Right atrium auricular region (tissue), 2 donors: ENCODE measurements at regions not wholly inside any gene's neighbourhood (a gene's known extent, or its start where the extent isn't known, plus 50 kb on each side); places are given as distances from the start of the nearest gene placed in this dataset.

Source experiments
- DNase-seq: peaks from one replicate; pipeline ENCODE4 v3.0.0-alpha.2; 2019; ENCODE audit warnings: low spot score
- H3K27ac ChIP-seq, 2 donors: fragments of 200-600 bp; sonication (generic); 1 replicate in 1 of 2; 2 replicates in 1 of 2; pipeline ENCODE4 v1.5.1; 2016 to 2019
- H3K27me3 ChIP-seq, 2 donors: fragments of 200-600 bp; sonication (generic); one replicate each; pipeline versions ENCODE4 v1.5.1 to v1.6.0; 2017 to 2019
- H3K36me3 ChIP-seq: fragments of 200-600 bp; sonication (generic); one replicate; pipeline ENCODE4 v1.5.1; 2016
- H3K4me1 ChIP-seq, 2 donors: fragments of 200-600 bp; sonication (generic); one replicate each; pipeline versions ENCODE4 v1.5.1 to v1.6.0; 2017 to 2019
- H3K4me3 ChIP-seq, 2 donors: fragments of 200-600 bp; sonication (generic); 1 replicate in 1 of 2; 2 replicates in 1 of 2; pipeline ENCODE4 v1.5.1; 2017 to 2019; ENCODE audit warnings: mild to moderate bottlenecking in 1 of 2, moderate library complexity in 1 of 2
- H3K9me3 ChIP-seq, 2 donors: fragments of 200-600 bp; sonication (generic); one replicate each; pipeline ENCODE4 v1.5.1; 2019
- CTCF ChIP-seq, 2 donors: fragments of 200-600 bp; sonication (generic); IDR thresholded peaks; one replicate each; pipeline ENCODE4 v1.5.1; 2019; ENCODE audit warnings: antibody characterized with exemption in 2 of 2

GRCh38 chr10:28481968-28482367, 51.0 kb upstream of the WAC start:
- no peaks in the 10 kb centered on the region for H3K27me3 ChIP-seq
- no peak for TF ChIP-seq CTCF (IDR thresholded peaks at IDR 0.05)

More at GRCh38 chr10:28481968-28482367, 51.0 kb upstream of the WAC start:
- no peak for DNase-seq
- no peak overlapping the region for H3K4me3 ChIP-seq
- H3K9me3 ChIP-seq, result no peaks in the 10 kb centered on the region
- H3K4me1 ChIP-seq, result peaks cover 0 to 3% of the 10 kb centered on the region in 2 donors
- no peaks in the 10 kb centered on the region for H3K36me3 ChIP-seq
- H3K27ac ChIP-seq, result no peak overlapping the region
